Right lobe of liver (tissue), 4 donors: ENCODE measurements at regions not wholly inside any gene's neighbourhood (a gene's known extent, or its start where the extent isn't known, plus 50 kb on each side); places are given as distances from the start of the nearest gene placed in this dataset.

Experiments
- CTCF ChIP-seq, 4 donors: fragments of 200-600 bp in 3 of 4; fragments of 450-650 bp in 1 of 4; IDR thresholded peaks; one replicate each; pipeline versions ENCODE4 v1.5.1 to v1.8.0; 2016 to 2022; ENCODE audit warnings: antibody characterized with exemption in 4 of 4, mild to moderate bottlenecking in 2 of 4
- POLR2A ChIP-seq: fragments of 450-650 bp; IDR thresholded peaks from one replicate; pipeline ENCODE4 v1.6.1; 2017; ENCODE audit warnings: antibody characterized with exemption, mild to moderate bottlenecking
- donor health status: DM: no; HTN: no; CAD: no.
- donor health status: DM: no; HTN: no; CAD: no.
- donor health status: DM: no; HTN: yes; CAD: no.

GRCh38 chr6:25035512-25036435 is 100.0 kb upstream of the RIPOR2 start:
- TF ChIP-seq POLR2A: no peak
- no peak for TF ChIP-seq CTCF (IDR thresholded peaks at IDR 0.05)
